Suppressor macrophage treated with lipopolysaccharide for 1 hour (primary cell): ENCODE measurements at regions not wholly inside any gene's neighbourhood (a gene's known extent, or its start where the extent isn't known, plus 50 kb on each side); places are given as distances from the start of the nearest gene placed in this dataset.

Experiments used
- DNase-seq, 3 donors: peaks; one replicate each; pipeline ENCODE4 v3.0.0-alpha.2; 2020 to 2022

- no peak for DNase-seq
Observed at GRCh38 chr13:111541345-111541744, 220.9 kb downstream of the TEX29 start.

- DNase-seq, result no peak
Observed at GRCh38 chr13:111541752-111542529, 221.5 kb downstream of the TEX29 start.

GRCh38 chr13:111542530-111543341 lies 222.3 kb downstream of the TEX29 start:
- no peak for DNase-seq

GRCh38 chr13:111546921-111547675 lies 226.7 kb downstream of the TEX29 start:
- DNase-seq, result no peak

- no peak for DNase-seq
Observed at GRCh38 chr13:111547726-111548273, 227.4 kb downstream of the TEX29 start.

- DNase-seq, result no peak
Observed at GRCh38 chr13:111548301-111548700, 227.9 kb downstream of the TEX29 start.

- no peak for DNase-seq
Observed at GRCh38 chr13:111548805-111549204, 228.4 kb downstream of the TEX29 start.

- DNase-seq, result no peak
Observed at GRCh38 chr13:111549464-111549863, 229.0 kb downstream of the TEX29 start.

GRCh38 chr13:111550062-111550461 lies 229.6 kb downstream of the TEX29 start:
- DNase-seq, result no peak

GRCh38 chr13:111551204-111551820 lies 230.9 kb downstream of the TEX29 start:
- DNase-seq, result no peak

- no peak for DNase-seq
Observed at GRCh38 chr13:111552891-111553655, 232.6 kb downstream of the TEX29 start.

GRCh38 chr13:111554539-111555267 lies 234.3 kb downstream of the TEX29 start:
- DNase-seq, result no peak

GRCh38 chr13:111555268-111555808 lies 234.9 kb downstream of the TEX29 start:
- no peak for DNase-seq

- no peak for DNase-seq
Observed at GRCh38 chr13:111555903-111556302, 235.5 kb downstream of the TEX29 start.

- no peak for DNase-seq
Observed at GRCh38 chr13:111556496-111556895, 236.1 kb downstream of the TEX29 start.

GRCh38 chr13:111557921-111558699 lies 237.7 kb downstream of the TEX29 start:
- DNase-seq, result no peak

- DNase-seq, result no peak
Observed at GRCh38 chr13:111558700-111559088, 238.3 kb downstream of the TEX29 start.

GRCh38 chr13:111559612-111560403 lies 239.4 kb downstream of the TEX29 start:
- DNase-seq, result no peak
